ENCODE measurements at regions not wholly inside any gene's neighbourhood (a gene's known extent, or its start where the extent isn't known, plus 50 kb on each side); places are given as distances from the start of the nearest gene placed in this dataset.

DNA sequence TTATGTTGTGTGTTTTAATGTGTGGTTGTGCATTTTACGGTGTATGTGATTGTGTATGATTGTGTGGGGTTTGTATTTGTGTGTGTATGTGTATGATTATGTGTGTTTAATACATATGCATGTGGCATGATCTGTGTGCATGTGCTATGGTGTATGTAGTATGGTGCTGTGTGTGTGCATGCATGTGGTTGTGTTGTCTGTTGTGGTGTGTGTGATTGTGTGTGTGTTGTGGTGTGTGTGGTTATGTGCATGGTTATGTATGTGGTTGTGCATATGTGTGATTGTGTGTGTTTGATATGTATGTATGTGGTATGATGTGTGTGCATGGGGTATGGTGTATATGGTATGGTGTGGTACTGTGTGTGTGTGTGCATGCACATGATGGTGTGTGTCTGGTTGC, 148.1 kb upstream of the AGAP1 start:
- TF ChIP-seq EP300 (IDR thresholded peaks at IDR 0.05) (no peak), CTCF (IDR thresholded peaks at IDR 0.05) (no peak)

All from sigmoid colon (tissue), 4 donors.